GM21423 (cell line): ENCODE measurements at regions not wholly inside any gene's neighbourhood (a gene's known extent, or its start where the extent isn't known, plus 50 kb on each side); places are given as distances from the start of the nearest gene placed in this dataset.

Experiments
- ATAC-seq: cut with Tn5 transposase; IDR thresholded peaks from one replicate; pipeline ENCODE4 v1.9.1; 2021; ENCODE audit warnings: mild to moderate bottlenecking, moderate library complexity; ENCODE audit not compliant: unreplicated experiment

- ATAC-seq: no peak
These were observed 64.3 kb upstream of the BMPER start for GRCh38 chr7:33841031-33841430.

GRCh38 chr7:33841705-33842129 lies 63.6 kb upstream of the BMPER start:
- ATAC-seq: no peak

GRCh38 chr7:33842150-33842549 lies 63.2 kb upstream of the BMPER start:
- ATAC-seq: no peak

GRCh38 chr7:33845991-33846509 lies 59.3 kb upstream of the BMPER start:
- no peak for ATAC-seq

DNA sequence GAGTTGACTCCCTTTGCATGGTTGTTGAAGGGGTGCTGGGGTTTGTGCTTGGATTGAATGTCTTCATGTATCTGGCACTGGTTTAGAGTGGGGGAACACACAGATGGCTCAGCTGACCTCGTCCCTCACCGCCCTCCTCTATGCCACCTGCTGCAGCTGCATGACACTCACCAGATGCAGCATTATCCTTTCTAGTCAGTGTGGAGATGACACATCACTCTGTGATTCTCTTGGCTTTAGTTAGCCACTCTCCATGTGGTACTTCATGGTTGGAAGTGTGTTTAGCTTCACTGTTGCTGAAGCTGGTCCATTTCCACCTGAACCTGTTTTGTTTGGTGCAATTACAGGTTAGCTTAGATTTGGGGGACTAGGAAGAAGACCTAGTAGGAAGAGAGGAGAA lies 56.3 kb upstream of the BMPER start:
- no peak for ATAC-seq

GRCh38 chr7:33849971-33850559 lies 55.3 kb upstream of the BMPER start:
- no peak for ATAC-seq

DNA sequence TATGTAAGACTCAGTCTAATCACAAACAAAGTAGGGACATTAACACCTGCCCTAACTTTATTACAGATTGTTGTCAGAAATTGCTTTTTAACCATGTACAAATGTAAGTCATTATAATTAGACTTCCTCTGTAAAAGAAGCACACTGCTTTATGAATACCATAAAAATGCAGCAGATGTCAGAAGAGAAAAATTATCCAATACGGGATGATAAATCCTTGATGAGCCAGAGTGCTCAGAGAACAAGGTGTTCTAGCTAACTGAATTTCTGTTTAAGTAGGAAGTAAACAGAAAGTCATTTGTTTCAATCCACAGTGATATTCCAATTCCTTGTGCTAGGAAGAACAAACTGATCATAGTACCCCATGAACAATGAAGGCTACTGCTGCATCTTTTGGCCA lies 54.6 kb upstream of the BMPER start:
- ATAC-seq: no peak

DNA sequence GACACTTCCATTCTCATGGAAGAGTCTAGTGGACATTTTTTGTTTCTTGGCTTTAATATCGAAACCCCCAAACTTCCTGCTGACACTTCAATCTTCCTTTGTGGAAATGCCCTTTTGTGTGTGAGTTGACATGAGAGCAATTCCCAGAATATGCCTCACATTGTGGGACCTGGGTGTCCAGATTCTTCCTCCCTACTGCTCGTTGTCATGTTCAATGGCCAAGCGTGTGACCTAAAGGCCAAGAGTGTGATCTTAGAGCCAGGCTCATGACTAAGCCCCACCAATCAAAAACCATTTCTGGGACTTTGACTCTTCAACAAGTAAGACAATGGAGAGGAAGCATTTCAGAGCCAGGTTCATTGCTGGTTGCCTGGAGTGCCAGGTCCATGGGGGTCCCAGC lies 52.5 kb upstream of the BMPER start:
- no peak for ATAC-seq

GRCh38 chr7:33853361-33854062 lies 51.8 kb upstream of the BMPER start:
- no peak for ATAC-seq

DNA sequence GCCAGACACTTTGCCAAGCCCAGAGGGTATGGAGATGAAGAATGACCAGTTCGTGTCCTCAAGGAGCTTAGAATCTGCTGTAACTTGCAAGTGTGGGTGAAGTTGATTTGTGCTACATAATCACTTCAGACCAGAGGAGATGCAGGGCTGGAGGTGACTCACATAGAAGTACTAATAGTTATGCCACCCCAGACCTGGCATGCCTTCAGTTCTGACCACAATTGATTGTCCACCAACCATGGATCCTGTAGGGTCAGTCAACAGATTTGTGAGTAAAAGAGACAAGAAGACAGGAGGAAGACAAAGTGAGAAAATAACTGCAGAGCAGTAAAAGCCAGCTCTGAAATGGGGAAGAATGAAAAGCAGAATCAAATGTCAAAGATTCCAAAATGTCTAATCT lies 51.2 kb upstream of the BMPER start:
- no peak for ATAC-seq

- ATAC-seq: no peak
These were observed 50.5 kb upstream of the BMPER start for GRCh38 chr7:33854801-33855350.
